ENCODE measurements at regions not wholly inside any gene's neighbourhood (a gene's known extent, or its start where the extent isn't known, plus 50 kb on each side); places are given as distances from the start of the nearest gene placed in this dataset.
"Not testable (repeated sequence)": the region's sequence is repeated elsewhere in the genome, so short reads cannot be mapped to it uniquely, and the experiment has no call there.

DNA sequence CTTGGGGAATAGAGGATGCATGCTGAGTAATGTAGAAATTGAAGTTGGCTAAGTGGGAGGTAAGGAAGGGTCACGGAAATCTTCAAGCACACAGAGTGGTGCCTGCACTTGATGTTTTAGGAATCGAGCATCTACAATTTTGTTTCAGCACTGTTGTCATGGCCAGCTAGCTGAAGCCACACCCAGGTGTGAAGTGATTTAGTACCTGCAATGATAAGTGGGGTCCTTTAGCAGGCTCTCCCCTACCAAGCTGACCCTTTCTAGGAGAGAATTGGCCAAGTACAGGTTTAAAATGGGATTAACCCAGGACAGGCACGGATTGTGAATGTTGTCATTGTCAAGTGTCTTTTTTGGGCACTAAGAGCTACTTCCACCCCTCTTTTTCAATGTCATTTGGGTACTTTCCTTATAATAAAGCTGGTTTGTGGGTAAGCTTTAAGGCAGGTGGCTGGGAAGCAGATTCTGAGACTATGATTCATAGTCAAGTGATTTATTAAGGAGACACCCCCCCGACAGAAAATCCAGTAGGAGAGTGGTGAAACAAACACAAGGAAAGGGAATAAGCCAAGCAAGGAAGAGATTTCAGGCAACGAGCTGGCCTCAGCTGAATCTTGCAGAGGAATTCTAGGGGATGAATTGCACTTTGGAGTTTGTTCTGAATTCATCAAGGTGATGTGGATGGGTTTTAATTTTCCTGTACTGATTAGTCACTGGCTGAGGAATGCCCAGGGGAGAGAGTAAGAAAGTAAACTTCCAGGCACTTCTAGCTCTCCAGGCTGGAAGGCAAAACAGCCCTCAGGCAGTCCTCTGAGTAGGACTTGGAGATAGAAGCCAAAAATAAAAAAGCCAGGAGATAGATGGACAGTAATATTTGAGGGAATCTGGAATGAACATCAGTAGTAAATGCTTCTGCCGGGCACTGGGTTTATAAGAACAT, 1128.4 kb downstream of the SORCS3 start:
- ATAC-seq, result no peak

- no peak for ATAC-seq
Observed at GRCh38 chr10:105763611-105764010, 1122.5 kb downstream of the SORCS3 start.

GRCh38 chr10:105761576-105762260, 1120.6 kb downstream of the SORCS3 start:
- ATAC-seq, result no peak

DNA sequence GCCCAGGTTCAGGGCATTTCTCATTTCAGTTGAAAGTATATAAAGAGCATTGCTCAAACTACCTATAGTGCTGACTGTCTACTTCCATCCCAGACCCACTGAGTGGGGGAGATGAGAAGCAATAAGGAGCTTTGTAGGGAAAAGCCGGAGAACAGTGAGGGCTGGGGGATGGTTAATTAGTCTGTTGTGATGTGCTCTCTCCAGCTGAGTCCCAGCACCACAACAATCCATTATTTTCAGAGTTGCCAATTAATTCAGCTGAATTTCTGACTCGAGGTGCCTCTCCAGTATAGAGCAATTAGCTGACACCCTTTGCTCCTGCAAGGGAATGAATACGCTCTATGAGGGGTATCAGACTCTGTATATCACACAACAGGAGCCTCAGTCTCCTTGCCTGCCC, 1118.6 kb downstream of the SORCS3 start:
- ATAC-seq, result no peak

DNA sequence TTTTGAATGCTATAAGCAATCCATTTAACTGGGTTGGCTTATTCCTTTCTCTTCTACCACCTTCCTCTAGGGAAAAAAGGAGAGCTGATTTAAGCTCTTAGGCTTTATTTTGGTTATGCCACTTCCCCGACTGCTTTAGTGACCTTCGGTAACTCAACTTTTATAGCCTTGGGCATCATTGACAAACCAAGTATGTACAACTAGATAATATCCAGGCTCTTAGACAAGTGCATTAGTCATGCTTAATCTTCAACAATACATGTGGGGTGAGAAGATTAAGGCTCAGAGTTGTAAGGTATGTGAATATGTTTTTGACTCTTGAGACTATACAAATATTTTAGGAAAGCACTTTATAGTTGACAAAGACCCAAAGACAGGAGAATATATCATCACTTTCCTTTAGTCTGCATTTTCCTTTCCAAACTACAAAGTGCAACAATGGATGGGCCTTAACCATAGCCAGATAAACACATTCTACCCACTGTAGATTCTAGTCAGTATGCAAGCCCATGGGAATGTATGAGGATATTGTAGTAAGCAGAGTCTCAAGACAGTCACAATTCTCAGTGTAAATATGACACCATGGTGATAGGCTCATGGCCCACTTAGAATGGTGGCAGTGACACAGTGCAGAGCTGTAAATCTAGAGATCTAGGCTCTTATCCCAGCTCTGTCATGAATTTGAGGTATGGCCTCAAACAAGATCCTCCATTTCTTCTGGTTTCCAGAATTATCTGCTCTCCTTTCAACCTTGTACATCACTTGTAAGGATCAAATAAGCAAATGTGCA, 1117.3 kb downstream of the SORCS3 start:
- no peak for ATAC-seq

GRCh38 chr10:105757302-105757701, 1116.2 kb downstream of the SORCS3 start:
- ATAC-seq, result no peak

DNA sequence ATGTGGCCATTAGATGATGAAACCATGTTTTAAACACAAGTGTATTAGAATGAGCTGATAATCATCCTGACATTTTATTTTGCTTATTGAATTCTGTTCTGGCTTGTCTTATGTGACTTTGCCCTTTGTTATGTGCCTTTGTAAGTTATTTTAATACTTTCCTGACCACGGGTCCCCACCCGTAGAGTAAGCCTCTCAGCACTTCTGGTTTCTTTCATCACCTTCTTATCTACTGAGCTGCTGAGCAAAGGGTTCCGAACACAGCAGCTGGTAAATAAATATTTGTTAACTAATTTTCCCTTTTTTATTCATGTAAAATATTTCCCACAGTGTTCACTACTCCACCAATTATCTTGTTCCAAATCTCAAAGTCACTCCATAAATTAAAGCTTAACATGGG, 1115.3 kb downstream of the SORCS3 start:
- no peak for ATAC-seq

GRCh38 chr10:105751688-105752087, 1110.6 kb downstream of the SORCS3 start:
- ATAC-seq, result no peak

- no peak for ATAC-seq
Observed at GRCh38 chr10:105745596-105746148, 1104.6 kb downstream of the SORCS3 start.

GRCh38 chr10:105743343-105744056, 1102.4 kb downstream of the SORCS3 start:
- ATAC-seq, result no peak

GRCh38 chr10:105742923-105743322, 1101.8 kb downstream of the SORCS3 start:
- no peak for ATAC-seq

- no peak for ATAC-seq
Observed at GRCh38 chr10:105742184-105742583, 1101.1 kb downstream of the SORCS3 start.

DNA sequence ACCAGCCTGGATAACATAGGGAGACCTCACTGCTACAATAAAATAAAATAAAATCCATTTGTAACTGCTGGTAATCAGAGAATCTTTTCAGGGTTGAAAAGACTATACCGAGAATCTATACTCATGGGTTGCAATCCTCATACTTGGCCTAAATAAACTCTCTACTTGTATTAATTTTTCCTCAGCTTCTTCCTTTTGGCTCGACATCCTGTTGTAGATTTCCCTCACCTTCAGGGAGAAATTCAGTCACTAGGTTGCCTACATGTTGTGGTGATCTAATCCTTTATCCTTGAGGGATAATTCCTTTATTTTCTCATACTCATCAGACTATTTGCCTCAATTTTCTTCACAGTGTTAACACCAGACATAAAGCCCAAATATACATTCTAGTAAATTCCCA, 1093.4 kb downstream of the SORCS3 start:
- ATAC-seq, result no peak

DNA sequence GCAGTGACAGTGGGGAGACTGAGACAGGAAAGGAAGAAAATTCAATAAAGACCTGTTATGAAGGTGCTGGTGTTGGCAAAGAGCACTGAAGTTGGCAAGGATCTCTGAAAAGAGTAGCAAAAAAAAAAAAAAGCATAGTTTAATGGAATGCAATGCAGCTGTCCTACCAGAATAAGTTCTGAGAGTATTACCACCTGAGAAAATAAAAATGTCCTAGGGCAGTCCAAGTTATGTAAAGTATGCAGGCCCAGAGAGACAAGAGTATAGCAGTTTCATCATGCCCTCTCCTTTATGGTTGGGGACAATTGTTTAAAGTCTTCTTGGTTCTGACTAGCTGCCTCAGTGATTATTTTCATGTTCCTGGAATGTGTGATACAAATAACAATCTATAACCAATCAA, 1092.8 kb downstream of the SORCS3 start:
- ATAC-seq, result no peak

DNA sequence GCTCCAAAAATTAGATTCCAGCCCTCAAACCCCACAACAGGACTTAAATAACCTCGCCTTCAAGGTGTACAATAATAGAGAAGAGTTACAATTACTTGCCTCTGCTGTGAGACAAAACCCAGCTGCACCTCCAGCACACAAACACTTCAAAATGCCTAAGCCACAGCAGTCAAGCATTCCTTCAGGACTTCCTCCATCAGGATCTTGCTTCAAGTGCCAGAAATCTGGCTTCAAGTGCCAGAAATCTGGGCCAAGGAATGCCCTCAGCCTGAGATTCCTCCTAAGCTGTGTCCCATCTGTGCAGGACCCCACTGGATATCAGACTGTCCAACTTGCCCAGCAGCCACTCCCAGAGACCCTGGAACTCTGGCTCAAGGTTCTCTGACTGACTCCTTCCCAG, 1088.3 kb downstream of the SORCS3 start:
- no peak for ATAC-seq

DNA sequence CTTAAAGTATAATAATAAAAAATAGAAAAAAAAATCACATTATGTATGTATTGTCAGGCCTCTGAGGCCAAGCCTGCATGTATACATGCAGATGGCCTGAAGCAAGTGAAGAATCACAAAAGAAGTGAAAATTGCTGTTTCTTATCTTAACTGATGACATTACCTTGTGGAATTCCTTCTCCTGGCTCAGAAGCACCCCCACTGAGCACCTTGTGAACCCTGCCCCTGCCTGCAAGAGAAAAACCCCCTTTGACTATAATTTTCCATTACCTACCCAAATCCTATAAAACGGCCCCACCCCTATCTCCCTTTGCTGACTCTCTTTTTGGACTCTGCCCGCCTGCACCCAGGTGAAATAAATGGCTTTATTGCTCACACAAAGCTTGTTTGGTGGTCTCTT, 1086.5 kb downstream of the SORCS3 start:
- not testable (repeated sequence) for ATAC-seq

- ATAC-seq, result no peak
Observed at GRCh38 chr10:105727131-105727530, 1086.0 kb downstream of the SORCS3 start.

DNA sequence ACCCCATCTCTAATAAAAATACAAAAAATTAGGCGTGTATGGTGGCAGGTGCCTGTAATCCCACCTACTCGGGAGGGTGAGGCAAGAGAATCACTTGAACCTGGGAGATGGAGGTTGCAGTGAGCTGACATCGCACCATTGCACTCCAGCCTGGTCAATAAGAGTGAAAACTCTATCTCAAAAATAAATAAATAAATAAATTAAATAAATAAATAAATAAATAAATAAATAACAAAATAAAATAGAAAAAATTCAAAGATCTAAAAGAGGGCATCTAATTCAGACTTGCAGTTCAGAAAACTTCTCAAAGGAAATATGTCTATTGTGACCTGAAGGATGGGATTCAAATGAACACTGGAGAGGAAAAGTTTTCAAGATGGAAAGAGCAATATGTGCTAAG, 1085.1 kb downstream of the SORCS3 start:
- ATAC-seq, result no peak

GRCh38 chr10:105725007-105725406, 1083.9 kb downstream of the SORCS3 start:
- ATAC-seq, result no peak

DNA sequence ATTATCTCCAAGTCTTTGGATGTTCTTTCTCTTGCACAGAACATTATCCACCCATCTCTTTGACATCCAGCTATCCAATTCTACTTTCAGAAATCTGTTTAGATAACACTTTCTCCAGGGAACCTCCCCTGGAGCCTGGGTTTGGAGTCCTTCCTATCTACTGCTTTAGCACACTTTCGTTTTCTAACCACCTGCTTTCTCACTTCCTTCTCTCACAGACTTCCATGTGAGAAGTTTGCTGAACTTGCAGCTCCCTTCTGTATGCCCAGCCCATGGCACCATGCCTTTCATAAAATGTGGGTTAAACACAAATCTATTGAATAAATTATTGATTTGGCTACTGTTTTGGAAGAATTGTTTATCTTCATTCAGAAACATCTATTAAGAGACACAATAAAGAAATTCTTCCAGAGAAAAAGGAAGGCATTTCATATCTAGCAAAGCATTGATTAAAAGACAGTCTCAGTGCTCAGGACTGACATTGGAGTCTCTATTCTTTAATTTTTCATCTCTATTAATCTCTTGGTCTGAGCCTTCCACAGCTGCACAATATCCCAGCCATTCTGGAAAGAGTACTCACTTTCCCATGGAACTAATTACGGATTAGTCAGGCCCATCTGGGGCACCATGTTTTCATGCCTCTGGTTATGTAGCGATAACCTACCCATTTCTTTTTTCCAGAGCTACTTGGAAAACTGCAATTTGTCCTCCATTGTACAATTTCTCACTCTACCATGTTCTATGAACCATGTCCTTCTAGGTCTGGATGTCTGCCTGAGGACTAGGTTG, 1077.3 kb downstream of the SORCS3 start:
- ATAC-seq, result no peak

DNA sequence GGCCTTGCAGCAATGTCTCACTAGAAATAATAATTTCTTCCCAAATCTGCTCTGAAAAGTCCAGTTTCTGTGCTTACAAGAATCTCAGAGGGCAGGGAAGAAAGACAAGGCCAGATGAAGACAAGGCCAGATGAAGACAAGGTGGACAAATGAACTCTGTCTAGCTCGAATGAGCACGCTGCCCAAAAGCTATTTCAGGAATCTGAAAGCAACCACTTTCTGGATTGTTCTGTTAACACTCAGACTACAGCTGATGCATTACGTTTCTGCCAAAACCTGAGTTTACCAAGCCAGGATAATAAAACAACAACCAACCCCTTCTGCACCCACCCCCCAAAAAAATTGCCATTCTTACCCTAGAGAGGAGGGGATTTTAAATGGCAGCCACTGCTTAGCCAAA, 1073.6 kb downstream of the SORCS3 start:
- ATAC-seq, result no peak

Data from activated CD4-positive, CD25-positive, alpha-beta regulatory T cell treated with anti-CD3 and anti-CD28 coated beads, Interleukin-2, amount 50 U/mL, for 24 hours (primary cell).